ENCODE measurements at regions not wholly inside any gene's neighbourhood (a gene's known extent, or its start where the extent isn't known, plus 50 kb on each side); places are given as distances from the start of the nearest gene placed in this dataset.
"Not testable (repeated sequence)": the region's sequence is repeated elsewhere in the genome, so short reads cannot be mapped to it uniquely, and the experiment has no call there.

GRCh38 chr10:126738001-126738400, 67.5 kb upstream of the C10orf90 start:
- Histone ChIP-seq H3K27ac (ENCODE audit: low read depth, low read length) (no peak overlapping the region), H3K9ac (ENCODE audit: low read length) (no peak overlapping the region), H3K4me3 (ENCODE audit: low read depth, low read length) (no peak overlapping the region), H3K4me1 (ENCODE audit: control insufficient read depth, insufficient read depth, low read length) (no peaks in the 10 kb centered on the region; the same call in 1 of the 2 replicates), H3K27me3 (ENCODE audit: control insufficient read depth, insufficient read depth, low read length) (no peaks in the 10 kb centered on the region), H3K9me3 (ENCODE audit: control insufficient read depth, insufficient read depth, low read depth, low read length) (no peaks in the 10 kb centered on the region), H3K36me3 (ENCODE audit: control insufficient read depth, insufficient read depth, low read length) (no peaks in the 10 kb centered on the region)

- H3K4me3 ChIP-seq (ENCODE audit: low read depth, low read length), result no peak overlapping the region
- H3K27ac ChIP-seq (ENCODE audit: low read depth, low read length), result no peak overlapping the region
- H3K36me3 ChIP-seq (ENCODE audit: control insufficient read depth, insufficient read depth, low read length), result no peaks in the 10 kb centered on the region
- no peaks in the 10 kb centered on the region for H3K9me3 ChIP-seq (ENCODE audit: control insufficient read depth, insufficient read depth, low read depth, low read length)
- H3K9ac ChIP-seq (ENCODE audit: low read length), result no peak overlapping the region
- H3K4me1 ChIP-seq (ENCODE audit: control insufficient read depth, insufficient read depth, low read length), result no peaks in the 10 kb centered on the region
- no peaks in the 10 kb centered on the region for H3K27me3 ChIP-seq (ENCODE audit: control insufficient read depth, insufficient read depth, low read length)
Observed at GRCh38 chr10:126744571-126744970, 74.1 kb upstream of the C10orf90 start.

- Histone ChIP-seq H3K9ac (ENCODE audit: low read length) (no peak overlapping the region), H3K9me3 (ENCODE audit: control insufficient read depth, insufficient read depth, low read depth, low read length) (no peaks in the 10 kb centered on the region; the same call in 1 of the 2 replicates), H3K27ac (ENCODE audit: low read depth, low read length) (no peak overlapping the region), H3K27me3 (ENCODE audit: control insufficient read depth, insufficient read depth, low read length) (no peaks in the 10 kb centered on the region), H3K4me1 (ENCODE audit: control insufficient read depth, insufficient read depth, low read length) (no peaks in the 10 kb centered on the region), H3K4me3 (ENCODE audit: low read depth, low read length) (no peak overlapping the region), H3K36me3 (ENCODE audit: control insufficient read depth, insufficient read depth, low read length) (no peaks in the 10 kb centered on the region)
Observed at GRCh38 chr10:126749015-126749655, 78.6 kb upstream of the C10orf90 start.

- Histone ChIP-seq H3K36me3 (ENCODE audit: control insufficient read depth, insufficient read depth, low read length) (no peaks in the 10 kb centered on the region), H3K9me3 (ENCODE audit: control insufficient read depth, insufficient read depth, low read depth, low read length) (peaks cover 7% of the 10 kb centered on the region), H3K27me3 (ENCODE audit: control insufficient read depth, insufficient read depth, low read length) (no peaks in the 10 kb centered on the region), H3K9ac (ENCODE audit: low read length) (no peak overlapping the region), H3K4me1 (ENCODE audit: control insufficient read depth, insufficient read depth, low read length) (peaks cover 6% of the 10 kb centered on the region; the same call in 1 of the 2 replicates), H3K4me3 (ENCODE audit: low read depth, low read length) (no peak overlapping the region), H3K27ac (ENCODE audit: low read depth, low read length) (no peak overlapping the region)
Observed at GRCh38 chr10:126754966-126755365, 84.5 kb upstream of the C10orf90 start.

GRCh38 chr10:126758867-126759266, 88.4 kb upstream of the C10orf90 start:
- H3K4me1 ChIP-seq (ENCODE audit: control insufficient read depth, insufficient read depth, low read length), result peaks cover 6% of the 10 kb centered on the region; the same call in 1 of the 2 replicates
- no peak overlapping the region for H3K27ac ChIP-seq (ENCODE audit: low read depth, low read length)
- H3K9ac ChIP-seq (ENCODE audit: low read length), result no peak overlapping the region
- H3K9me3 ChIP-seq (ENCODE audit: control insufficient read depth, insufficient read depth, low read depth, low read length), result peaks cover 7% of the 10 kb centered on the region
- H3K36me3 ChIP-seq (ENCODE audit: control insufficient read depth, insufficient read depth, low read length), result no peaks in the 10 kb centered on the region
- no peaks in the 10 kb centered on the region for H3K27me3 ChIP-seq (ENCODE audit: control insufficient read depth, insufficient read depth, low read length)
- no peak overlapping the region for H3K4me3 ChIP-seq (ENCODE audit: low read depth, low read length)

- Histone ChIP-seq H3K36me3 (ENCODE audit: control insufficient read depth, insufficient read depth, low read length) (no peaks in the 10 kb centered on the region), H3K4me1 (ENCODE audit: control insufficient read depth, insufficient read depth, low read length) (peaks cover 6% of the 10 kb centered on the region; the same call in 1 of the 2 replicates), H3K9me3 (ENCODE audit: control insufficient read depth, insufficient read depth, low read depth, low read length) (peaks cover 7% of the 10 kb centered on the region), H3K4me3 (ENCODE audit: low read depth, low read length) (no peak overlapping the region), H3K27me3 (ENCODE audit: control insufficient read depth, insufficient read depth, low read length) (no peaks in the 10 kb centered on the region), H3K27ac (ENCODE audit: low read depth, low read length) (no peak overlapping the region), H3K9ac (ENCODE audit: low read length) (no peak overlapping the region)
Observed at GRCh38 chr10:126759531-126759930, 89.0 kb upstream of the C10orf90 start.

GRCh38 chr10:126766646-126767045, 96.2 kb upstream of the C10orf90 start:
- H3K36me3 ChIP-seq (ENCODE audit: control insufficient read depth, insufficient read depth, low read length); H3K27ac ChIP-seq (ENCODE audit: low read depth, low read length); H3K9ac ChIP-seq (ENCODE audit: low read length); H3K9me3 ChIP-seq (ENCODE audit: control insufficient read depth, insufficient read depth, low read depth, low read length); H3K4me3 ChIP-seq (ENCODE audit: low read depth, low read length); H3K27me3 ChIP-seq (ENCODE audit: control insufficient read depth, insufficient read depth, low read length); H3K4me1 ChIP-seq (ENCODE audit: control insufficient read depth, insufficient read depth, low read length): not testable (repeated sequence)

- no peaks in the 10 kb centered on the region for H3K27me3 ChIP-seq (ENCODE audit: control insufficient read depth, insufficient read depth, low read length)
- H3K27ac ChIP-seq (ENCODE audit: low read depth, low read length), result no peak overlapping the region
- no peaks in the 10 kb centered on the region; the same call in 1 of the 2 replicates for H3K4me1 ChIP-seq (ENCODE audit: control insufficient read depth, insufficient read depth, low read length)
- 0 out of 2 replicates have a peak, but pooled peaks cover 2% of the 10 kb centered on the region for H3K9me3 ChIP-seq (ENCODE audit: control insufficient read depth, insufficient read depth, low read depth, low read length)
- H3K4me3 ChIP-seq (ENCODE audit: low read depth, low read length), result no peak overlapping the region
- no peaks in the 10 kb centered on the region for H3K36me3 ChIP-seq (ENCODE audit: control insufficient read depth, insufficient read depth, low read length)
- no peak overlapping the region for H3K9ac ChIP-seq (ENCODE audit: low read length)
Observed at GRCh38 chr10:126770809-126771208, 100.3 kb upstream of the C10orf90 start.

GRCh38 chr10:126776168-126776567, 105.7 kb upstream of the C10orf90 start:
- no peaks in the 10 kb centered on the region for H3K36me3 ChIP-seq (ENCODE audit: control insufficient read depth, insufficient read depth, low read length)
- H3K27me3 ChIP-seq (ENCODE audit: control insufficient read depth, insufficient read depth, low read length), result no peaks in the 10 kb centered on the region
- no peak overlapping the region for H3K4me3 ChIP-seq (ENCODE audit: low read depth, low read length)
- H3K9me3 ChIP-seq (ENCODE audit: control insufficient read depth, insufficient read depth, low read depth, low read length), result 0 out of 2 replicates have a peak, but pooled peaks cover 1% of the 10 kb centered on the region
- H3K9ac ChIP-seq (ENCODE audit: low read length), result no peak overlapping the region
- H3K4me1 ChIP-seq (ENCODE audit: control insufficient read depth, insufficient read depth, low read length), result peaks cover 7% of the 10 kb centered on the region; the same call in 1 of the 2 replicates
- no peak overlapping the region for H3K27ac ChIP-seq (ENCODE audit: low read depth, low read length)

GRCh38 chr10:126777714-126778113, 107.2 kb upstream of the C10orf90 start:
- Histone ChIP-seq H3K9ac (ENCODE audit: low read length) (no peak overlapping the region), H3K36me3 (ENCODE audit: control insufficient read depth, insufficient read depth, low read length) (no peaks in the 10 kb centered on the region), H3K4me1 (ENCODE audit: control insufficient read depth, insufficient read depth, low read length) (peaks cover 7% of the 10 kb centered on the region; the same call in 1 of the 2 replicates), H3K27ac (ENCODE audit: low read depth, low read length) (no peak overlapping the region), H3K4me3 (ENCODE audit: low read depth, low read length) (no peak overlapping the region), H3K9me3 (ENCODE audit: control insufficient read depth, insufficient read depth, low read depth, low read length) (no peaks in the 10 kb centered on the region), H3K27me3 (ENCODE audit: control insufficient read depth, insufficient read depth, low read length) (no peaks in the 10 kb centered on the region)

- Histone ChIP-seq H3K4me3 (ENCODE audit: low read depth, low read length) (no peak overlapping the region), H3K9me3 (ENCODE audit: control insufficient read depth, insufficient read depth, low read depth, low read length) (no peaks in the 10 kb centered on the region), H3K9ac (ENCODE audit: low read length) (no peak overlapping the region), H3K4me1 (ENCODE audit: control insufficient read depth, insufficient read depth, low read length) (peaks cover 7% of the 10 kb centered on the region; the same call in 1 of the 2 replicates), H3K27me3 (ENCODE audit: control insufficient read depth, insufficient read depth, low read length) (no peaks in the 10 kb centered on the region), H3K36me3 (ENCODE audit: control insufficient read depth, insufficient read depth, low read length) (no peaks in the 10 kb centered on the region), H3K27ac (ENCODE audit: low read depth, low read length) (no peak overlapping the region)
Observed at GRCh38 chr10:126781450-126782216, 111.1 kb upstream of the C10orf90 start.

Data from HUES6 (cell line).